Neural progenitor cell (in vitro differentiated cells): ENCODE measurements at regions not wholly inside any gene's neighbourhood (a gene's known extent, or its start where the extent isn't known, plus 50 kb on each side); places are given as distances from the start of the nearest gene placed in this dataset.

Experiments
- DNase-seq: peaks from one replicate; pipeline ENCODE4 v3.0.0-alpha.2; 2016; ENCODE audit warnings: low spot score
- H2AFZ ChIP-seq: fragments of 200-600 bp; sonication (generic); replicated peaks from 2 replicates; pipeline ENCODE4 v1.6.1; 2016; ENCODE audit warnings: antibody characterized with exemption
- H3F3A ChIP-seq: fragments of 200-600 bp; sonication (generic); 2 replicates; pipeline ENCODE4 v1.6.1; 2016; ENCODE audit warnings: antibody characterized with exemption, low read depth
- H3K27ac ChIP-seq: fragments of 200-600 bp; sonication (generic); 2 replicates; pipeline ENCODE4 v1.5.1; 2016; ENCODE audit warnings: mild to moderate bottlenecking
- H3K27me3 ChIP-seq: fragments of 200-600 bp; sonication (generic); 2 replicates; pipeline ENCODE4 v1.6.1; 2016; ENCODE audit warnings: mild to moderate bottlenecking, moderate library complexity
- H3K36me3 ChIP-seq: fragments of 200-600 bp; sonication (generic); 2 replicates; pipeline ENCODE4 v1.5.1; 2016
- H3K4me1 ChIP-seq: fragments of 200-600 bp; sonication (generic); 2 replicates; pipeline ENCODE4 v1.6.1; 2016; ENCODE audit warnings: mixed run types
- H3K4me2 ChIP-seq: fragments of 200-600 bp; sonication (generic); 2 replicates; pipeline ENCODE4 v1.6.1; 2016
- H3K4me3 ChIP-seq: fragments of 200-600 bp; sonication (generic); 2 replicates; pipeline ENCODE4 v1.5.1; 2016
- H3K79me2 ChIP-seq: fragments of 200-600 bp; sonication (generic); 2 replicates; pipeline ENCODE4 v1.6.1; 2016; ENCODE audit warnings: low read depth
- H3K9ac ChIP-seq: fragments of 200-600 bp; sonication (generic); 2 replicates; pipeline ENCODE4 v1.6.1; 2016
- H3K9me3 ChIP-seq: fragments of 200-600 bp; sonication (generic); 2 replicates; pipeline ENCODE4 v1.5.1; 2016; ENCODE audit warnings: low read depth
- H4K20me1 ChIP-seq: fragments of 200-600 bp; sonication (generic); 2 replicates; pipeline ENCODE4 v1.6.1; 2016; ENCODE audit warnings: low read depth
- H3K27ac Mint-ChIP-seq: 3 replicates; pipeline ENCODE4 v1.8.0; 2021; ENCODE audit warnings: mixed read lengths
- H3K27me3 Mint-ChIP-seq: 2 replicates; pipeline ENCODE4 v1.8.0; 2022; ENCODE audit warnings: low read depth, mild to moderate bottlenecking, inconsistent platforms, moderate library complexity, mixed read lengths; ENCODE audit not compliant: insufficient read depth
- H3K36me3 Mint-ChIP-seq: 3 replicates; pipeline ENCODE4 v1.8.0; 2021; ENCODE audit warnings: mixed read lengths
- H3K4me1 Mint-ChIP-seq: 3 replicates; pipeline ENCODE4 v1.8.0; 2021; ENCODE audit warnings: mixed read lengths
- H3K4me3 Mint-ChIP-seq: 3 replicates; pipeline ENCODE4 v1.8.0; 2021; ENCODE audit warnings: mild to moderate bottlenecking, moderate library complexity, mixed read lengths
- H3K9me3 Mint-ChIP-seq: 3 replicates; pipeline ENCODE4 v1.8.0; 2020; ENCODE audit warnings: mixed read lengths
- CTCF ChIP-seq: fragments of 200-600 bp; sonication (generic); IDR thresholded peaks from 2 replicates; pipeline ENCODE4 v1.5.1; 2017; ENCODE audit warnings: antibody characterized with exemption, mild to moderate bottlenecking
- EZH2 ChIP-seq: fragments of 200-600 bp; sonication (generic); IDR thresholded peaks from 2 replicates; pipeline ENCODE4 v1.6.1; 2017; ENCODE audit warnings: antibody characterized with exemption, mild to moderate bottlenecking, moderate library complexity
- EZH2phosphoT487 ChIP-seq: fragments of 200-600 bp; sonication (generic); IDR thresholded peaks from 2 replicates; pipeline ENCODE4 v1.6.1; 2017; ENCODE audit warnings: antibody characterized with exemption

DNA sequence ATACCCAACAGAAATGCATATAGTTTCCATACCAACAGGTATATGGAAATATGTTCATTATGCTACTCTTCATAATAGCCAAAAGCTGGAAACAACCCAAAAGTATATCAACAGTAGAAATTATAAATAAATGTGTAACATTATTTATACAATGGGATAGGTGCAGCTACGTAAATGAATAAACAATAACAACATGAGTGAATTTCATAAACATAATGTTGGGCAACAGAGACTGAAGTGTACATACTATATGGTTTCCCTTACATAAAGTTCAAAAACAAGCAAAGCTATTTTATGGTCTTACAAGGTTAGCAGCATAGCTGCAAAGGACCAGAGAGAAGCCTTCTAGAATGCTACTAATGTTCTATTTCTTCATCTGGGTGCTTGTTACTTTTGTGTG lies 305.0 kb downstream of the INSC start:
- H3K4me3 Mint-ChIP-seq, result no peak overlapping the region
- Histone ChIP-seq H3F3A (no peaks in the 10 kb centered on the region), H3K9ac (no peak overlapping the region), H3K27me3 (no peaks in the 10 kb centered on the region), H3K79me2 (no peaks in the 10 kb centered on the region), H3K27ac (no peak overlapping the region), H3K4me1 (peaks cover 4% of the 10 kb centered on the region), H3K4me2 (no peak overlapping the region), H3K9me3 (no peaks in the 10 kb centered on the region), H4K20me1 (no peaks in the 10 kb centered on the region), H2AFZ (no peak overlapping the region), H3K4me3 (no peak overlapping the region), H3K36me3 (no peaks in the 10 kb centered on the region)
- H3K4me1 Mint-ChIP-seq, result no peaks in the 10 kb centered on the region
- peaks cover 2% of the 10 kb centered on the region for H3K27me3 Mint-ChIP-seq
- no peaks in the 10 kb centered on the region for H3K36me3 Mint-ChIP-seq
- no peaks in the 10 kb centered on the region for H3K9me3 Mint-ChIP-seq
- H3K27ac Mint-ChIP-seq, result no peak overlapping the region
- no peak for DNase-seq
- no peak for TF ChIP-seq EZH2phosphoT487
- no peak for TF ChIP-seq EZH2
- no peak for TF ChIP-seq CTCF

- peaks cover 18% of the 10 kb centered on the region for H3K4me1 Mint-ChIP-seq
- TF ChIP-seq EZH2phosphoT487 (no peak), CTCF (no peak), EZH2 (no peak)
- Histone ChIP-seq H3K4me3 (no peak overlapping the region), H3K36me3 (no peaks in the 10 kb centered on the region), H3K4me1 (peaks cover 17% of the 10 kb centered on the region), H2AFZ (no peak overlapping the region), H4K20me1 (no peaks in the 10 kb centered on the region), H3K79me2 (no peaks in the 10 kb centered on the region), H3K27me3 (no peaks in the 10 kb centered on the region), H3K4me2 (no peak overlapping the region), H3K27ac (no peak overlapping the region), H3F3A (no peaks in the 10 kb centered on the region), H3K9me3 (no peaks in the 10 kb centered on the region), H3K9ac (no peak overlapping the region)
- no peak overlapping the region for H3K4me3 Mint-ChIP-seq
- no peak for DNase-seq
- H3K27ac Mint-ChIP-seq, result no peak overlapping the region
- H3K27me3 Mint-ChIP-seq, result no peaks in the 10 kb centered on the region
- peaks cover 2% of the 10 kb centered on the region for H3K36me3 Mint-ChIP-seq
- peaks cover 6% of the 10 kb centered on the region for H3K9me3 Mint-ChIP-seq
Measured at GRCh38 chr11:15430381-15430780, 315.7 kb downstream of the INSC start.

- peak overlapping the region; percentile 42 for H2AFZ ChIP-seq
- H3K36me3 Mint-ChIP-seq, result no peaks in the 10 kb centered on the region
- H3K79me2 ChIP-seq, result no peaks in the 10 kb centered on the region
- H3K4me3 Mint-ChIP-seq, result no peak overlapping the region
- no peaks in the 10 kb centered on the region for H3K9me3 ChIP-seq
- no peaks in the 10 kb centered on the region for H4K20me1 ChIP-seq
- no peak overlapping the region for H3K4me3 ChIP-seq
- no peaks in the 10 kb centered on the region for H3K4me1 Mint-ChIP-seq
- H3K27ac Mint-ChIP-seq, result no peak overlapping the region
- TF ChIP-seq EZH2 (no peak), CTCF (no peak), EZH2phosphoT487 (no peak)
- H3K27me3 Mint-ChIP-seq, result no peaks in the 10 kb centered on the region
- H3K9me3 Mint-ChIP-seq, result no peaks in the 10 kb centered on the region
- H3K4me2 ChIP-seq, result no peak overlapping the region
- no peaks in the 10 kb centered on the region for H3K4me1 ChIP-seq
- H3K27me3 ChIP-seq, result no peaks in the 10 kb centered on the region
- H3K36me3 ChIP-seq, result no peaks in the 10 kb centered on the region
- H3K27ac ChIP-seq, result no peak overlapping the region
- no peaks in the 10 kb centered on the region for H3F3A ChIP-seq
- DNase-seq, result no peak
- no peak overlapping the region for H3K9ac ChIP-seq
Measured at GRCh38 chr11:15434529-15434928, 319.8 kb downstream of the INSC start.

- no peak overlapping the region for H2AFZ ChIP-seq
- no peak overlapping the region for H3K9ac ChIP-seq
- Mint-ChIP-seq H3K9me3 (no peaks in the 10 kb centered on the region), H3K27me3 (peaks cover 5% of the 10 kb centered on the region), H3K4me1 (peaks cover 5% of the 10 kb centered on the region), H3K27ac (no peak overlapping the region), H3K36me3 (no peaks in the 10 kb centered on the region), H3K4me3 (no peak overlapping the region)
- no peaks in the 10 kb centered on the region for H3K36me3 ChIP-seq
- H3K4me1 ChIP-seq, result peaks cover 12% of the 10 kb centered on the region
- no peaks in the 10 kb centered on the region for H3K9me3 ChIP-seq
- no peaks in the 10 kb centered on the region for H4K20me1 ChIP-seq
- no peaks in the 10 kb centered on the region for H3K27me3 ChIP-seq
- H3K4me2 ChIP-seq, result no peak overlapping the region
- H3F3A ChIP-seq, result peaks cover 16% of the 10 kb centered on the region
- no peak for DNase-seq
- H3K27ac ChIP-seq, result no peak overlapping the region
- TF ChIP-seq CTCF (no peak), EZH2 (no peak), EZH2phosphoT487 (no peak)
- no peaks in the 10 kb centered on the region for H3K79me2 ChIP-seq
- H3K4me3 ChIP-seq, result no peak overlapping the region
Measured at GRCh38 chr11:15446315-15446714, 331.6 kb downstream of the INSC start.
